HEK293 (cell line): ENCODE measurements at regions not wholly inside any gene's neighbourhood (a gene's known extent, or its start where the extent isn't known, plus 50 kb on each side); places are given as distances from the start of the nearest gene placed in this dataset.

Experiments used
- CTCF ChIA-PET: fragments of 350-600 bp; formaldehyde crosslinking; extraction: SDS; loops from one replicate; lab custom pipeline; 2021; ENCODE audit warnings: antibody characterized with exemption; lab: Yijun Ruan, JAX
- POLR2A ChIA-PET: fragments of 300-600 bp; formaldehyde crosslinking; extraction: SDS; loops from one replicate; lab custom pipeline; 2020; ENCODE audit warnings: antibody characterized with exemption, inconsistent platforms; lab: Yijun Ruan, JAX
- H3K27ac ChIP-seq: fragments of 200-500 bp; sonication (Bioruptor generic); 2 replicates; pipeline ENCODE4 v1.5.1; 2014; ENCODE audit warnings: low read depth, low read length, control low read depth, inconsistent platforms; ENCODE audit errors: extremely low read depth
- H3K36me3 ChIP-seq, 2 experiments: fragments of 200-500 bp in 1 of 2; sonication (Bioruptor generic) in 1 of 2; 1 replicate in 1 of 2; 2 replicates in 1 of 2; pipeline ENCODE4 v1.5.1; 2014 to 2017; ENCODE audit warnings: inconsistent platforms in 2 of 2, low read length in 2 of 2; ENCODE audit not compliant: control insufficient read depth in 2 of 2, insufficient read depth in 1 of 2
- H3K4me1 ChIP-seq: fragments of 200-500 bp; sonication (Bioruptor generic); 2 replicates; pipeline ENCODE4 v1.5.1; 2014; ENCODE audit warnings: mild to moderate bottlenecking, low read length, inconsistent platforms; ENCODE audit not compliant: control insufficient read depth, insufficient read depth
- H3K4me3 ChIP-seq: 2 replicates; pipeline ENCODE4 v1.5.1; 2011; ENCODE audit warnings: low read depth, mild to moderate bottlenecking, control low read depth, low read length, moderate library complexity
- H3K9me3 ChIP-seq: fragments of 200-500 bp; sonication (Bioruptor generic); 2 replicates; pipeline ENCODE4 v1.5.1; 2014; ENCODE audit warnings: low read depth, low read length, inconsistent platforms; ENCODE audit not compliant: control insufficient read depth, insufficient read depth
- GLIS1 ChIP-seq: fragments of 450-650 bp; formaldehyde crosslinking; IDR thresholded peaks from 2 replicates; pipeline ENCODE4 v1.5.1; 2016; ENCODE audit warnings: missing biosample characterization, missing genetic modification characterization
- IKZF3 ChIP-seq: fragments of 450-650 bp; IDR thresholded peaks from 2 replicates; pipeline ENCODE4 v1.5.0; 2018; ENCODE audit warnings: missing biosample characterization, mild to moderate bottlenecking, missing genetic modification characterization, moderate library complexity
- ZNF18 ChIP-seq: fragments of 450-650 bp; formaldehyde crosslinking; IDR thresholded peaks from 2 replicates; pipeline ENCODE4 v1.5.1; 2016; ENCODE audit warnings: missing biosample characterization, missing genetic modification characterization
- ZNF221 ChIP-seq: fragments of 450-650 bp; formaldehyde crosslinking; IDR thresholded peaks from 2 replicates; pipeline ENCODE4 v1.5.1; 2017; ENCODE audit warnings: missing biosample characterization, missing genetic modification characterization, borderline replicate concordance
- ZNF239 ChIP-seq: fragments of 450-650 bp; formaldehyde crosslinking; IDR thresholded peaks from 2 replicates; pipeline ENCODE4 v1.5.1; 2016; ENCODE audit warnings: missing biosample characterization, missing genetic modification characterization
- ZNF248 ChIP-seq: fragments of 450-650 bp; formaldehyde crosslinking; IDR thresholded peaks from 2 replicates; pipeline ENCODE4 v1.5.1; 2017; ENCODE audit warnings: missing biosample characterization, missing genetic modification characterization
- ZNF391 ChIP-seq: fragments of 450-650 bp; formaldehyde crosslinking; IDR thresholded peaks from 2 replicates; pipeline ENCODE4 v1.5.1; 2016; ENCODE audit warnings: low read depth, missing biosample characterization, missing genetic modification characterization, borderline replicate concordance
- ZNF529 ChIP-seq: fragments of 450-650 bp; formaldehyde crosslinking; IDR thresholded peaks from 2 replicates; pipeline ENCODE4 v1.5.1; 2017; ENCODE audit warnings: missing genetic modification characterization, missing biosample characterization; ENCODE audit not compliant: insufficient replicate concordance
- ZNF560 ChIP-seq: fragments of 450-650 bp; formaldehyde crosslinking; IDR thresholded peaks from 2 replicates; pipeline ENCODE4 v1.5.1; 2017; ENCODE audit warnings: missing biosample characterization, missing genetic modification characterization, borderline replicate concordance
- ZNF600 ChIP-seq: fragments of 450-650 bp; formaldehyde crosslinking; IDR thresholded peaks from 2 replicates; pipeline ENCODE4 v1.5.1; 2016; ENCODE audit warnings: missing biosample characterization, missing genetic modification characterization
- ZNF610 ChIP-seq: fragments of 450-650 bp; formaldehyde crosslinking; IDR thresholded peaks from 2 replicates; pipeline ENCODE4 v1.5.1; 2016; ENCODE audit warnings: missing biosample characterization, missing genetic modification characterization, borderline replicate concordance
- ZNF654 ChIP-seq: fragments of 450-650 bp; formaldehyde crosslinking; IDR thresholded peaks from 2 replicates; pipeline ENCODE4 v1.5.1; 2016; ENCODE audit warnings: low read depth, missing biosample characterization, missing genetic modification characterization
- ZNF701 ChIP-seq: fragments of 450-650 bp; formaldehyde crosslinking; IDR thresholded peaks from 2 replicates; pipeline ENCODE4 v1.5.1; 2016; ENCODE audit warnings: missing biosample characterization, missing genetic modification characterization
- ZNF785 ChIP-seq: fragments of 450-650 bp; formaldehyde crosslinking; IDR thresholded peaks from 2 replicates; pipeline ENCODE4 v1.5.1; 2016; ENCODE audit warnings: missing biosample characterization, missing genetic modification characterization
- TF ChIP-seq, protein P1 (sequence below): fragments of 450-650 bp; formaldehyde crosslinking; IDR thresholded peaks from 2 replicates; pipeline ENCODE4 v1.5.1; 2017; ENCODE audit warnings: missing biosample characterization, missing genetic modification characterization
- TF ChIP-seq, protein P2 (sequence below): fragments of 450-650 bp; formaldehyde crosslinking; IDR thresholded peaks from 2 replicates; pipeline ENCODE4 v1.5.1; 2016; ENCODE audit warnings: missing biosample characterization, missing genetic modification characterization

DNA sequence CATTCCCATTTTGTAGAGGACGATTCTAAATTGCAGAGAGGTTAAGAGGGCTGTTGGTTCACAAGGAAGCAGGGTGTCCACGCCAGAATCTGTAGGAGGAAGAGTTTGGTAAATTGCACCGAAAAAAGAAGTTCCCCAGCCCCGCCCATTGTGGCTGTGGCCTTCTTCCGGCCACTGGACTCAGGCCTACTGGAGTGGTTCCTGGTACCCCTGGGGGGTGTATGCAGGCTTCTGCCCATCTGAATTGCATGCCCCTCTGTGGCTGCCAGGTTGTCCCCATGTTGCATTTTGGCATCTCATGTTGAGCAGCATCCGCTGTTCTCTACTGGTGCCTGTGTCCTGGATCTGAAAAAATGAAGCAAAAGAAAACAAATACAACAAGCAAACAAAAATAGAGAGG lies 234.2 kb downstream of the WDR11 start:
- ChIA-PET CTCF (no interaction called here), POLR2A (no interaction called here)
- Histone ChIP-seq H3K9me3 (no peaks in the 10 kb centered on the region), H3K36me3 (no peaks in the 10 kb centered on the region), H3K4me1 (peaks cover 3% of the 10 kb centered on the region; the same call in 1 of the 2 replicates), H3K4me3 (no peak overlapping the region), H3K27ac (no peak overlapping the region)
- TF ChIP-seq ZNF701 (no peak), ZNF529 (tag by site-specific recombination) (no peak), IKZF3 (tag by site-specific recombination) (no peak), ZNF391 (tag by site-specific recombination) (no peak), ZNF600 (tag by site-specific recombination) (no peak), ZNF248 (no peak), ZNF610 (no peak), ZNF221 (no peak), GLIS1 (tag by site-specific recombination) (no peak), ZNF785 (tag by site-specific recombination) (no peak)

- Histone ChIP-seq H3K4me1 (no peaks in the 10 kb centered on the region), H3K4me3 (no peak overlapping the region), H3K36me3 (no peaks in the 10 kb centered on the region), H3K9me3 (no peaks in the 10 kb centered on the region), H3K27ac (no peak overlapping the region)
- no peak for TF ChIP-seq ZNF560 (tag by site-specific recombination)
- CTCF ChIA-PET: interaction anchor here (0.8 kb wide), 1 partner anchor 440 kb away, joined by 3 read pairs; no protein-coding TSS in a partner anchor
- POLR2A ChIA-PET: no interaction called here
These were observed 236.0 kb downstream of the WDR11 start for GRCh38 chr10:121087129-121087528.

GRCh38 chr10:121087688-121088087 lies 236.5 kb downstream of the WDR11 start:
- ChIA-PET CTCF (interaction anchor here (0.6 to 1.3 kb wide), 4 partner anchors 9 to 439 kb away, joined by 3 to 8 read pairs (median 5); no protein-coding TSS in a partner anchor), POLR2A (no interaction called here)
- no peaks in the 10 kb centered on the region for H3K4me1 ChIP-seq
- H3K4me3 ChIP-seq: no peak overlapping the region
- no peaks in the 10 kb centered on the region for H3K36me3 ChIP-seq
- no peaks in the 10 kb centered on the region for H3K9me3 ChIP-seq
- TF ChIP-seq ZNF18 (0 out of 2 replicates have a peak, but pooled peaks have one; percentile 18), ZNF239 (no peak)
- TF ChIP-seq, protein P1, sequence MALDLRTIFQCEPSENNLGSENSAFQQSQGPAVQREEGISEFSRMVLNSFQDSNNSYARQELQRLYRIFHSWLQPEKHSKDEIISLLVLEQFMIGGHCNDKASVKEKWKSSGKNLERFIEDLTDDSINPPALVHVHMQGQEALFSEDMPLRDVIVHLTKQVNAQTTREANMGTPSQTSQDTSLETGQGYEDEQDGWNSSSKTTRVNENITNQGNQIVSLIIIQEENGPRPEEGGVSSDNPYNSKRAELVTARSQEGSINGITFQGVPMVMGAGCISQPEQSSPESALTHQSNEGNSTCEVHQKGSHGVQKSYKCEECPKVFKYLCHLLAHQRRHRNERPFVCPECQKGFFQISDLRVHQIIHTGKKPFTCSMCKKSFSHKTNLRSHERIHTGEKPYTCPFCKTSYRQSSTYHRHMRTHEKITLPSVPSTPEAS (tag by site-specific recombination): peak; percentile 98
- H3K27ac ChIP-seq: no peak overlapping the region

DNA sequence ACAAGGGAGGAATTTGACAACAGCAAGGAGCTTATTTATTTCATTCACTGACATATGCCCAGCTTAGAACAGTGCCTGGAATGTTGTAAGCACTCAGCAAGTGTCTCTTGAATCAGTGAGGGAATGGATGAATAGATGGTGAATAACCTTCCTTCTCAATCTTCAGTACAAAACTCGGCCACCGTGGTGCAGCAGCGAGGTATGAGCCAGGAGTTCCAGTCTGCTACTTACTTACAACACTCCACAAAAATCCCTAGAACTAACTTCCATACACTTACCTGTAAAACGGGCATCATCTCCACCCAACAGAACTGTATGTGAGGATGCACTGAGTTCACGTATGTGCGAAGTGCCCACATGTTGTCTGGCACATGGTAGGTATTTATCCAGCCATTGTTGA lies 237.4 kb downstream of the WDR11 start:
- Histone ChIP-seq H3K4me3 (no peak overlapping the region), H3K4me1 (peaks cover 4% of the 10 kb centered on the region; the same call in 1 of the 2 replicates), H3K27ac (no peak overlapping the region), H3K9me3 (no peaks in the 10 kb centered on the region), H3K36me3 (no peaks in the 10 kb centered on the region)
- TF ChIP-seq, protein P2, sequence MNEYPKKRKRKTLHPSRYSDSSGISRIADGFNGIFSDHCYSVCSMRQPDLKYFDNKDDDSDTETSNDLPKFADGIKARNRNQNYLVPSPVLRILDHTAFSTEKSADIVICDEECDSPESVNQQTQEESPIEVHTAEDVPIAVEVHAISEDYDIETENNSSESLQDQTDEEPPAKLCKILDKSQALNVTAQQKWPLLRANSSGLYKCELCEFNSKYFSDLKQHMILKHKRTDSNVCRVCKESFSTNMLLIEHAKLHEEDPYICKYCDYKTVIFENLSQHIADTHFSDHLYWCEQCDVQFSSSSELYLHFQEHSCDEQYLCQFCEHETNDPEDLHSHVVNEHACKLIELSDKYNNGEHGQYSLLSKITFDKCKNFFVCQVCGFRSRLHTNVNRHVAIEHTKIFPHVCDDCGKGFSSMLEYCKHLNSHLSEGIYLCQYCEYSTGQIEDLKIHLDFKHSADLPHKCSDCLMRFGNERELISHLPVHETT (tag by site-specific recombination): no peak
- peak; percentile 22; the same call in 1 of the 2 replicates for TF ChIP-seq ZNF654 (tag by site-specific recombination)
- ChIA-PET POLR2A (no interaction called here), CTCF (interaction anchor here (0.6 to 1.3 kb wide), 3 partner anchors 8 to 92 kb away, joined by 4 to 8 read pairs (median 6); no protein-coding TSS in a partner anchor)
